Keratinocyte (primary cell): ENCODE measurements at regions not wholly inside any gene's neighbourhood (a gene's known extent, or its start where the extent isn't known, plus 50 kb on each side); places are given as distances from the start of the nearest gene placed in this dataset.

Experiments used
- DNase-seq: peaks from one replicate; pipeline ENCODE4 v3.0.0-alpha.2; 2011; ENCODE audit warnings: low read depth, missing footprints, low spot score
- FAIRE-seq: peaks from 2 replicates; lab custom pipeline; 2011; peaks lifted over from hg19 to GRCh38; lab: Jason Lieb, UNC
- H2AFZ ChIP-seq: 2 replicates; pipeline ENCODE4 v1.6.0; 2012; ENCODE audit warnings: low read length, control low read depth, inconsistent platforms; ENCODE audit not compliant: control insufficient read depth
- H3K27ac ChIP-seq: 2 replicates; pipeline ENCODE4 v1.5.1; 2011; ENCODE audit warnings: low read length; ENCODE audit not compliant: control insufficient read depth, insufficient read depth
- H3K27me3 ChIP-seq: 3 replicates; pipeline ENCODE4 v1.6.0; 2011; ENCODE audit warnings: low read length; ENCODE audit not compliant: control insufficient read depth, insufficient read depth; ENCODE audit errors: extremely low read depth
- H3K36me3 ChIP-seq, 2 experiments: 2 replicates in 1 of 2; 3 replicates in 1 of 2; pipeline ENCODE4 v1.5.1; 2011; ENCODE audit warnings: low read length in 2 of 2, mild to moderate bottlenecking in 1 of 2; ENCODE audit not compliant: control insufficient read depth in 2 of 2, insufficient read depth in 2 of 2; ENCODE audit errors: extremely low read depth in 1 of 2
- H3K4me1 ChIP-seq: 3 replicates; pipeline ENCODE4 v1.5.1; 2011; ENCODE audit warnings: low read length; ENCODE audit not compliant: control insufficient read depth, insufficient read depth; ENCODE audit errors: extremely low read depth
- H3K4me2 ChIP-seq: 3 replicates; pipeline ENCODE4 v1.6.0; 2011; ENCODE audit warnings: low read depth, low read length; ENCODE audit not compliant: control insufficient read depth, insufficient read depth; ENCODE audit errors: extremely low read depth
- H3K4me3 ChIP-seq, 3 experiments: fragments of 200-600 bp in 1 of 3; sonication (generic) in 1 of 3; 2 replicates in 2 of 3; 3 replicates in 1 of 3; pipeline ENCODE4 v1.5.1; 2011 to 2016; ENCODE audit warnings: low read length in 3 of 3, mild to moderate bottlenecking in 3 of 3, control low read depth in 2 of 3, inconsistent platforms in 1 of 3, low read depth in 1 of 3, mixed read lengths in 1 of 3, mixed run types in 1 of 3, moderate library complexity in 1 of 3; ENCODE audit not compliant: control insufficient read depth in 2 of 3, insufficient read depth in 2 of 3; ENCODE audit errors: extremely low read depth in 1 of 3
- H3K79me2 ChIP-seq: 2 replicates; pipeline ENCODE4 v1.6.0; 2012; ENCODE audit warnings: low read length; ENCODE audit not compliant: control insufficient read depth, insufficient read depth
- H3K9ac ChIP-seq: 3 replicates; pipeline ENCODE4 v1.6.0; 2011; ENCODE audit warnings: low read length; ENCODE audit not compliant: control insufficient read depth, insufficient read depth; ENCODE audit errors: extremely low read depth
- H3K9me1 ChIP-seq: 3 replicates; pipeline ENCODE4 v1.6.0; 2011; ENCODE audit warnings: low read length; ENCODE audit not compliant: control insufficient read depth, insufficient read depth; ENCODE audit errors: extremely low read depth
- H3K9me3 ChIP-seq: 2 replicates; pipeline ENCODE4 v1.5.1; 2012; ENCODE audit warnings: low read depth, low read length; ENCODE audit not compliant: control insufficient read depth
- H4K20me1 ChIP-seq: 3 replicates; pipeline ENCODE4 v1.6.0; 2011; ENCODE audit warnings: low read length; ENCODE audit not compliant: control insufficient read depth, insufficient read depth; ENCODE audit errors: extremely low read depth
- CTCF ChIP-seq, 3 experiments: IDR thresholded peaks in 1 of 3; conservative IDR thresholded peaks in 1 of 3; optimal IDR thresholded peaks in 1 of 3; 2 replicates in 2 of 3; 3 replicates in 1 of 3; pipeline versions ENCODE3 to v1.5.1; 2011; ENCODE audit warnings: low read length in 3 of 3, mild to moderate bottlenecking in 3 of 3, moderate library complexity in 2 of 3, control low read depth in 1 of 3, inconsistent platforms in 1 of 3; ENCODE audit not compliant: insufficient read depth in 2 of 3; ENCODE audit errors: extremely low read depth in 1 of 3
- EZH2 ChIP-seq: IDR thresholded peaks from one replicate; pipeline ENCODE4 v1.6.1; 2012; ENCODE audit warnings: inconsistent platforms, mild to moderate bottlenecking, low read length, moderate library complexity
- dilution Hi-C: fragments of 300-500 bp; cut with MboI; formaldehyde crosslinking; loops from one replicate; pipeline ENCODE4 v1.7.0; 2020; ENCODE audit warnings: low sequenced_read_pairs; ENCODE audit not compliant: extremely low pct_ligation_motif_present

GRCh38 chr5:74145951-74146350 lies 494.6 kb downstream of the ENC1 start:
- dilution Hi-C loops = no loop called here
- H3K27ac ChIP-seq = no peak overlapping the region
- H3K27me3 ChIP-seq = no peaks in the 10 kb centered on the region
- TF ChIP-seq EZH2 = no peak
- FAIRE-seq = no peak
- no peak for DNase-seq
- no peak overlapping the region for H3K4me2 ChIP-seq
- no peaks in the 10 kb centered on the region for H3K36me3 ChIP-seq
- no peaks in the 10 kb centered on the region for H3K9me3 ChIP-seq
- no peaks in the 10 kb centered on the region for H3K79me2 ChIP-seq
- H3K4me3 ChIP-seq = no peak overlapping the region
- H3K9me1 ChIP-seq = no peaks in the 10 kb centered on the region
- H3K9ac ChIP-seq = no peak overlapping the region
- no peaks in the 10 kb centered on the region for H4K20me1 ChIP-seq
- H2AFZ ChIP-seq = no peak overlapping the region
- H3K4me1 ChIP-seq = peaks cover 16% of the 10 kb centered on the region

GRCh38 chr5:74143721-74144330 lies 496.7 kb downstream of the ENC1 start:
- no peak overlapping the region for H3K4me3 ChIP-seq
- TF ChIP-seq EZH2 (no peak), CTCF (optimal IDR thresholded peaks at IDR 0.05 in 1 of 3, IDR thresholded peaks at IDR 0.05 in 1 of 3, conservative IDR thresholded peaks at IDR 0.05 in 1 of 3; ENCODE audit: extremely low read depth in 1 of 3, insufficient read depth in 2 of 3, low read length in 3 of 3) (no peak)
- H2AFZ ChIP-seq = no peak overlapping the region
- no peaks in the 10 kb centered on the region for H3K36me3 ChIP-seq
- no peaks in the 10 kb centered on the region for H3K9me3 ChIP-seq
- DNase-seq (no peak), FAIRE-seq (no peak)
- H3K27me3 ChIP-seq = no peaks in the 10 kb centered on the region
- H4K20me1 ChIP-seq = no peaks in the 10 kb centered on the region
- H3K9ac ChIP-seq = no peak overlapping the region
- dilution Hi-C loops = no loop called here
- H3K79me2 ChIP-seq = no peaks in the 10 kb centered on the region
- H3K4me2 ChIP-seq = no peak overlapping the region
- H3K4me1 ChIP-seq = peaks cover 8% of the 10 kb centered on the region
- no peak overlapping the region for H3K27ac ChIP-seq
- no peaks in the 10 kb centered on the region for H3K9me1 ChIP-seq

- DNase-seq = peak; percentile 32
- H3K27ac ChIP-seq = no peak overlapping the region
- dilution Hi-C loops = no loop called here
These were observed 497.4 kb downstream of the ENC1 start for GRCh38 chr5:74143151-74143550.

More at GRCh38 chr5:74143151-74143550, 497.4 kb downstream of the ENC1 start:
- Histone ChIP-seq H3K9me3 (no peaks in the 10 kb centered on the region), H3K27me3 (no peaks in the 10 kb centered on the region), H3K36me3 (no peaks in the 10 kb centered on the region), H3K9me1 (no peaks in the 10 kb centered on the region), H3K79me2 (no peaks in the 10 kb centered on the region), H3K4me1 (peaks cover 8% of the 10 kb centered on the region), H3K9ac (no peak overlapping the region), H3K4me3 (no peak overlapping the region), H4K20me1 (no peaks in the 10 kb centered on the region), H2AFZ (peak overlapping the region; percentile 63), H3K4me2 (peak overlapping the region; percentile 65)
- TF ChIP-seq EZH2 = no peak
- no peak for TF ChIP-seq CTCF (optimal IDR thresholded peaks at IDR 0.05 in 1 of 3, IDR thresholded peaks at IDR 0.05 in 1 of 3, conservative IDR thresholded peaks at IDR 0.05 in 1 of 3; ENCODE audit: extremely low read depth in 1 of 3, insufficient read depth in 2 of 3, low read length in 3 of 3)
- FAIRE-seq = peak; percentile 89
